ENCODE measurements at regions not wholly inside any gene's neighbourhood (a gene's known extent, or its start where the extent isn't known, plus 50 kb on each side); places are given as distances from the start of the nearest gene placed in this dataset.

- no peaks in the 10 kb centered on the region for H3K4me1 ChIP-seq
- no peak for TF ChIP-seq CTCF (IDR thresholded peaks at IDR 0.05)
Observed at GRCh38 chr3:166499636-166500035, 662.4 kb upstream of the BCHE start.

DNA sequence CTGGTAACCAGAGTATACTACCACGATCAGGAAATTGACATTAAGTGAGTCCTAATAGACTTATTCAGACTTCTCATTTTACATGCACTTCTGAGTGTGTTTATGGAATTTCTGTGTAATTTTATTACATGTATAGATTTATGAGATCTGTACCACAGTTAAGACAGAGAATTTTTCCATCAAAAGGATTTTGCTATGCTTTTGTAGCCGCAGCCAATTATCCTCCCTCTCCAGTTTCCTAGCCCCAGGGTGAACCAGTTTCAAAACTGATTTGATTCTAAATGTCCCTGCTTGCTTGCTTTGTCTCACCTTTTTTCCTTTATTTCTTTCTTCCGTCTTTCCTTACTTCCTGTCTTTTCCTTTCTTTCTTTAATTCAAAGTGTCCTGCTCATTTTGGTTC lies 661.2 kb upstream of the BCHE start:
- Histone ChIP-seq H3K4me1 (no peaks in the 10 kb centered on the region), H3K9me3 (no peaks in the 10 kb centered on the region), H3K27me3 (no peaks in the 10 kb centered on the region), H3K27ac (no peak overlapping the region), H3K4me3 (no peak overlapping the region), H3K36me3 (no peaks in the 10 kb centered on the region)
- no peak for TF ChIP-seq CTCF (IDR thresholded peaks at IDR 0.05)
- DNase-seq (ENCODE audit: low spot score), result no peak

More at GRCh38 chr3:166499636-166500035, 662.4 kb upstream of the BCHE start:
- DNase-seq (ENCODE audit: low spot score), result no peak
- Histone ChIP-seq H3K27ac (no peak overlapping the region), H3K36me3 (no peaks in the 10 kb centered on the region), H3K27me3 (no peaks in the 10 kb centered on the region), H3K9me3 (no peaks in the 10 kb centered on the region), H3K4me3 (no peak overlapping the region)

- Histone ChIP-seq H3K27me3 (no peaks in the 10 kb centered on the region), H3K27ac (no peak overlapping the region), H3K36me3 (no peaks in the 10 kb centered on the region), H3K4me3 (no peak overlapping the region), H3K4me1 (no peaks in the 10 kb centered on the region), H3K9me3 (no peaks in the 10 kb centered on the region)
- TF ChIP-seq CTCF (IDR thresholded peaks at IDR 0.05), result no peak
- no peak for DNase-seq (ENCODE audit: low spot score)
Observed at GRCh38 chr3:166489826-166490225, 652.6 kb upstream of the BCHE start.

DNA sequence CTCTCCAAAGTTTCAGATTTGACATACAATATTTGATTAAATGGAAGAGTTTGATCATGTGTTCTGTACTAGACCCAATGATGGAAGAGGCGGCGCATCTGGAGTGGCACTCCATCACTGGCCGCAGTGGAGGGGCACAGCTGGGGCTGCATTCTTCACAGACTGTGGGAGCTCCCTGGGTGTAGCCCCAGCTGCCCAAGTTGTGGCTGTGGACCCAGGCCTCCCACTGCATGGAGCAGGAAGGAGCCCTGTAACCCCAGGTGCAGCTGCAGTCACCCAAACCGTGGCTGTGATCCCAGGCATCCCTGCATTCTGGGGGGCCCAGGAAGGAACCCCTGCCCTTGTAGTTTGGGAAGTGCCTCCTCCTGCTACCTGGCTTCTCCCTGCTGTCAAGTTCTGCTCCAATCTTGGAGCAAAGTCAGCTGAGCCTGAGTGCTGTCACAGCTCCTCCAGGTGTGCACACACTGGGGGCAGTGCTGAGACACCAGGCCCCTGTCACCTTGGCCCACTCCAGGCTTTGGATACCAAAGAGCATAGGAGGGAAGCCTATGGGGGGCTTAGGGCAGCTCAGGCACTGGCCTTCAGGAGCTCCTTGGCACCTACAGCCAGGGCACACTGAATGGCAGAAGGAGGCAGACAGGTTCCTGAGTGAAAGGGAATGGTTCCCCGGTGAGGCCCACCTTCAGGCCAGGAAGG lies 651.9 kb upstream of the BCHE start:
- Histone ChIP-seq H3K27me3 (no peaks in the 10 kb centered on the region), H3K36me3 (no peaks in the 10 kb centered on the region), H3K4me1 (no peaks in the 10 kb centered on the region), H3K27ac (no peak overlapping the region), H3K9me3 (no peaks in the 10 kb centered on the region), H3K4me3 (no peak overlapping the region)
- no peak for TF ChIP-seq CTCF (IDR thresholded peaks at IDR 0.05)
- DNase-seq (ENCODE audit: low spot score), result no peak

DNA sequence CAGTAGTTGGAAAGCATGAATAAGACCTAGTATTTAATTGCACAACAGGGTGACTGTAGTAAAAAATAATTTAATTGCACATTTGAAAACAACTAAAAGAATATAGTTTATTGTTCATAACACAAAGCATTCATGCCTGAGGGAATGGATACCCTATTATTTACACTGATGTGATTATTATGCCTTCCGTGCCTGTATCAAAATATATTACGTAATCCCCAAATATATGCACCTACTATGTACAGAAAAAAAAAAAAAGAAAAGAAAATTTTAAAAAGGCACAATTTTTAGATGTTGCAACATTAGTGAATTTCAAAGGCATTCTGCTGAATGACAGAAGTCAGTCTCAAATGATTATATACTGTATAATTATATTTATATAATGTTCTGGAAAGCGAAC lies 647.2 kb upstream of the BCHE start:
- H3K27ac ChIP-seq, result no peak overlapping the region
- no peak overlapping the region for H3K4me3 ChIP-seq
- no peaks in the 10 kb centered on the region for H3K27me3 ChIP-seq
- H3K4me1 ChIP-seq, result no peaks in the 10 kb centered on the region
- H3K9me3 ChIP-seq, result no peaks in the 10 kb centered on the region
- DNase-seq (ENCODE audit: low spot score), result no peak
- TF ChIP-seq CTCF (IDR thresholded peaks at IDR 0.05), result no peak
- no peaks in the 10 kb centered on the region for H3K36me3 ChIP-seq

GRCh38 chr3:166481340-166481739 lies 644.1 kb upstream of the BCHE start:
- Histone ChIP-seq H3K9me3 (no peaks in the 10 kb centered on the region), H3K4me1 (no peaks in the 10 kb centered on the region), H3K36me3 (no peaks in the 10 kb centered on the region), H3K4me3 (no peak overlapping the region), H3K27me3 (no peaks in the 10 kb centered on the region), H3K27ac (no peak overlapping the region)
- DNase-seq (ENCODE audit: low spot score), result no peak
- TF ChIP-seq CTCF (IDR thresholded peaks at IDR 0.05), result no peak
